Keratinocyte (primary cell): ENCODE measurements at regions not wholly inside any gene's neighbourhood (a gene's known extent, or its start where the extent isn't known, plus 50 kb on each side); places are given as distances from the start of the nearest gene placed in this dataset.

Source experiments
- CTCF ChIP-seq, 3 experiments: IDR thresholded peaks in 1 of 3; conservative IDR thresholded peaks in 1 of 3; optimal IDR thresholded peaks in 1 of 3; 2 replicates in 2 of 3; 3 replicates in 1 of 3; pipeline versions ENCODE3 to v1.5.1; 2011; ENCODE audit warnings: low read length in 3 of 3, mild to moderate bottlenecking in 3 of 3, moderate library complexity in 2 of 3, control low read depth in 1 of 3, inconsistent platforms in 1 of 3; ENCODE audit not compliant: insufficient read depth in 2 of 3; ENCODE audit errors: extremely low read depth in 1 of 3
- EZH2 ChIP-seq: IDR thresholded peaks from one replicate; pipeline ENCODE4 v1.6.1; 2012; ENCODE audit warnings: inconsistent platforms, mild to moderate bottlenecking, low read length, moderate library complexity

- no peak for TF ChIP-seq CTCF (optimal IDR thresholded peaks at IDR 0.05 in 1 of 3, IDR thresholded peaks at IDR 0.05 in 1 of 3, conservative IDR thresholded peaks at IDR 0.05 in 1 of 3; ENCODE audit: extremely low read depth in 1 of 3, insufficient read depth in 2 of 3, low read length in 3 of 3)
- no peak for TF ChIP-seq EZH2
Measured at GRCh38 chr13:78393286-78394142, 209.8 kb downstream of the POU4F1 start.
